Posterior vena cava (tissue), 2 donors: ENCODE measurements at regions not wholly inside any gene's neighbourhood (a gene's known extent, or its start where the extent isn't known, plus 50 kb on each side); places are given as distances from the start of the nearest gene placed in this dataset.

Experiments used
- DNase-seq: peaks from one replicate; pipeline ENCODE4 v3.0.0-alpha.2; 2020; ENCODE audit warnings: low spot score
- intact Hi-C, 2 donors: fragments of 100-400 bp; cut with DNase I; formaldehyde crosslinking; loops; one replicate each; pipeline versions ENCODE4 v1.14.1 to v1.14.2; 2022 to 2023
- donor health status: DM: yes; HTN: yes; CAD: no.
- donor health status: DM: yes; HTN: yes; CAD: no.

DNA sequence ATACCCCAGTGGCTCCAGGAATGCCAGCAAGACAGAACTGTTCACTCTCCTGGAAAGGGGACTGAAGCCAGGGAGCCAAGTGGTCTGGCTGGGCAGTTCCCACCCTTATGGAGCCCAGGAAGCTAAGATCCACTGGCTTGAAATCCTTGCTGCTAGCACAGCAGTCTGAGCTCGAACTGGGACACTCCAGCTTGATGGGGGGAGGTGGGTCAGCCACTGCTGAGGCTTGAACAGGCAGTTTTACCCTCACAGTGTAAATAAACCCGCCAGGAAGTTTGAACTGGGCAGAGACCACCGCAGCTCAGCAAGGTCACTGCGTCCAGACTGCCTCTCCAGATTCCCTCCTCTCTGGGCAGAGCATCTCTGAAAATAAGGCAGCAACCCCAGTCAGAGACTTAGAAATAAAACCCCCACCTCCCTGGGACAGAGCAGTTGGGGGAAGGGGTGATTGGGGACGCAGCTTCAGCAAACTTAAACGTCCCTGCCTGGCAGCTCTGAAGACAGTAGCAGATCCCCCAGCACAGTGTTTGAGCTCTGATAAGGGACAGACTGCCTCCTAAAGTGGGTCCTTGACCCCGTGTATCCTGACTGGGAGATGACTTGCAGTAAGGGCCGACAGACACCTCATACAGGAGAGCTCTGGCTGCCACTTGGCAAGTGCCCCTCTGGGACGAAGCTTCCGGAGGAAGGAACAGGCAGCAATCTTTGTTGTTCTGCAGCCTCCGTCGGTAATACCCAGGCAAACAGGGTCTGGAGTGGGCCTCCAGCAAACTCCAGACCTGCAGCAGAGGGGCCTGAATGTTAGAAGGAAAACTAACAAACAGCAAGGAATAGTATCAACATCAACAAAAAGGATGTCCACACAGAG, 568.4 kb downstream of the PLA2G4A start:
- intact Hi-C loops: no loop called here
- DNase-seq: no peak

- no peak for DNase-seq
- intact Hi-C loops: no loop called here
Measured at GRCh38 chr1:187408212-187409004, 579.7 kb downstream of the PLA2G4A start.

DNA sequence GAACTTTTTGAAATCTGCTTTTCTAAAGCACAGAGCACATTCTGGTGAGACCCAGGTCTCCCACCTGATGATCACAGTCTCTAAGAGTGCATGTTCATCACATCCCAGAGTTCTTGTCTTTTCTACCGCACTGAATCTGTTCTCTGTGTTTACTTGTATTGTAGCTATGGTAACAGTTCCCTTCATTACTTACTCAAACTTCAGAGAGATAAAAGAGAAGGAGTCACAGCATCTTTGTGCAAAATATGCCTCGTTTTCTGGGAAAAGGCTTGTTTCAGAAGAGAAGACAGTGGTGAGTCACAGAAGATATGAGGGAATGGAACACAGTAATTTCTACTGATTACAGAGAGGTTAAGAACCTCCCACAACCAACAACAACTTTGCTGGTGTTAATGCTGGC, 580.6 kb downstream of the PLA2G4A start:
- intact Hi-C loops: no loop called here
- no peak for DNase-seq

- DNase-seq: no peak
- intact Hi-C loops: no loop called here
Measured at GRCh38 chr1:187411118-187411517, 582.4 kb downstream of the PLA2G4A start.

- intact Hi-C loops: no loop called here
- DNase-seq: no peak
Measured at GRCh38 chr1:187413405-187414169, 584.8 kb downstream of the PLA2G4A start.

DNA sequence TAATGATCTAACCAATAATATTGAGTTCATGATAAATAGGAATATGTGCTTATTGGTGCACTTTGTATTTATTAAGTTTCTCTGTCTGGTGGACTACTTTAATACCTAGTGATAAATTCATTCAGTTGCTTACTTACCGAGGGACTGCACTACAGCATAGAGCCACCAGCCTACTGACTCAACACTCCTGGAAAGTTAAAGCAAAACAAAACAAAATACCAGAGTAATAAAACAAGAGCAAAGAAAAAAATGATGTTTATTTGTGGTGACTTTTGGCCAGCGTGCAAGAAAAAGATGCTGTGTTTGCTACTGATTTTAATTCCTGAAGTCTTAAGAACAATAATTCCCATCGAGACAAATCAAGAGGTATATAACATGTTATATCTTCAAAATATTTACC, 586.3 kb downstream of the PLA2G4A start:
- DNase-seq: no peak
- intact Hi-C loops: no loop called here

- intact Hi-C loops: no loop called here
- DNase-seq: no peak
Measured at GRCh38 chr1:187417520-187417919, 588.8 kb downstream of the PLA2G4A start.

- no peak for DNase-seq
- intact Hi-C loops: no loop called here
Measured at GRCh38 chr1:187433598-187433997, 604.8 kb downstream of the PLA2G4A start.

DNA sequence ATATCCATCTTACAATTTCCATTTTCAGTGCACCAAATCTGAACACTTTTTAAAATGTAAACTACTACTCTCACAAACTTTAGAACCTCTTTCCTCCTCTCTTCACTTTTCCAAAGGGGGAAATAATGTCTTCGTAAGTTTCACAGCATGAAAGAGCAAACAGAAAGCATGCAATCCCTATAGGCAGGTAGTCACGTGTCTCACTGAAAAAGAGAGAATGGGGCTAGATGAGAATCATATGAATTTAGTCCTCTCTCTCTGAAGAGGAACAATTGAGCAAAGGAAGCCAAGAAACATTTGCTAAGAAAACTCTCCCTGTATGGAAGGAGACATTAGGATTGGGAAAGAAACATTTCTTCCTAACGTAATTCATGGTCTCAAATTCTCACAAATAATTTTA, 613.9 kb downstream of the PLA2G4A start:
- intact Hi-C loops: no loop called here
- DNase-seq: no peak

GRCh38 chr1:187443939-187444338, 615.2 kb downstream of the PLA2G4A start:
- DNase-seq: no peak
- intact Hi-C loops: no loop called here

DNA sequence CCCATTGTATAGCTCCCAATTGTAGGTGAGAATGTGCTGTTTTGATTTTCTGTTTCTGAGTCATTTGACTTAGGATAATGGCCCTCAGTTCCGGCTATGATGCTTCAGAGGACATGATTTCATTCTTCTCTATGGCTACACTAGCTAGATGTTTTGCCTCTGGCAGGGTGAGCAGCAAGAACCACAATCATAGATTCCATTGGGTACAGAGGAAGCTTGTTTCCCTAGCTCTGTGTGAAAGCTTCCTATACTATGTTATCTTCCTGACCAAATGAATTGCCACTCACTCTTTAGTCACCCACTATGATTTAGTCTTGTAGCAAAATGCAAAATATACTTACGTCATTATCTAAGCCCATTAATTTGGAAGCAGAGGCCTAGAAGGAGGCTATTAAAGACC, 616.3 kb downstream of the PLA2G4A start:
- no peak for DNase-seq
- intact Hi-C loops: no loop called here

- DNase-seq: no peak
- intact Hi-C loops: no loop called here
Measured at GRCh38 chr1:187451238-187451637, 622.5 kb downstream of the PLA2G4A start.

GRCh38 chr1:187454010-187454409, 625.3 kb downstream of the PLA2G4A start:
- intact Hi-C loops: no loop called here
- DNase-seq: no peak

GRCh38 chr1:187456446-187456845, 627.7 kb downstream of the PLA2G4A start:
- intact Hi-C loops: no loop called here
- DNase-seq: no peak

GRCh38 chr1:187460093-187460492, 631.3 kb downstream of the PLA2G4A start:
- intact Hi-C loops: no loop called here
- no peak for DNase-seq

DNA sequence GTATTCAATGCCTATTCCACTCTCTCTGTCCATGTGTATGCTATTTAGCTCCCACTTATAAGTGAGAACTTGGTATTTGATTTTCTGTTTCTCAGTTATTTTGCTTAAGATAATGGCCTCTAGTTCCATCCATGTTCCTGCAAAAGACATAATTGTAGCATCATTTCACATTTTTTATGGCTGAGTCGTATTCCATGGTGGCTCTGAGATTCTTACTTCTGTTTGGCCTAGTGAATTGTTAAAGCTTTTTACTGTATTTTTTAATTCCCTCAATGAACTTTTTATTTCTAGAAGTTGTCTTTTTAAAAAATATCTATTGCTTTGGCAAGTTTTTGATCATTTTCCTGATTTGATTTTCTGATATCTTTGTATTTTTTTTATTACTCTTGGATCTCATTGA, 635.6 kb downstream of the PLA2G4A start:
- intact Hi-C loops: no loop called here
- no peak for DNase-seq

GRCh38 chr1:187465441-187465840, 636.7 kb downstream of the PLA2G4A start:
- intact Hi-C loops: no loop called here
- DNase-seq: no peak

DNA sequence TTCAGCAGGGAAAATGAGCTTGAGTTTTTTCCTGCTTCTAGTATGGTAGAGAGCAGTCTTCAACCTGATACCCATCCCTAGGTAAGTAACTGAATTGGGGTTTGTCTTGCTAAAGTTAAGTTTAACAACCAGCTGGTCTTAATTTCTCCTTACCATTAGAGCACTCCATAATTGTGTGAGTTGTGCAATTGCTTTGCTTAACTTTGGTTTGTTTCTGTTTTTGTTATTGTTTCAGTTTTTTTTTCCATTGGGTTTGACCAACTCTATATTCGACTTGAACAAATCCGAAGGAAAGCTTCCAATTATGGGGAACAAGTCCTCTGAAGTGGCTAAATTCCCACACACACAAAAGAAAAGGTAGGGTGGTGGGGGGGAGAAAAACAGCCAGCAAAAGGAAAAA, 641.1 kb downstream of the PLA2G4A start:
- no peak for DNase-seq
- intact Hi-C loops: no loop called here

GRCh38 chr1:187471555-187471954, 642.8 kb downstream of the PLA2G4A start:
- intact Hi-C loops: no loop called here
- no peak for DNase-seq

DNA sequence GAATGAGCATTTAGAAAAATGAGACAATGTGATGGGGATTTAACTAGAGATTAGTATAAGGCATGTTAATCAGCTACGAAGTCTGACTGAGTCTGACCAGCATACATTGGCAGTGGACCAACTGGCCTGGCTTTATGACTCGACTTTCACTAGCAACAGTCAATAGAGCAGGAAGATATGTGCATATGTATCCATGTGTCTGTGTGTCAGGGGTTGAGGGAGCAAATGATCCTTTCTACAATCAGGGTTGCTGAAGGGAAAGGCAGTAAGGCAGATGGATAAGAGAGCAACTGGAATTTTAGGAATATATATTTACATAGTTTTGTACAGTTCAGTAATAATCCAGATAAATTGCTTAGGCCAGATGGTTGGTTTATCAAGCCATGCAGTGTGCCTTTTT, 645.6 kb downstream of the PLA2G4A start:
- intact Hi-C loops: no loop called here
- DNase-seq: no peak
